HUES48 (cell line): ENCODE measurements at regions not wholly inside any gene's neighbourhood (a gene's known extent, or its start where the extent isn't known, plus 50 kb on each side); places are given as distances from the start of the nearest gene placed in this dataset.
"Not testable (repeated sequence)": the region's sequence is repeated elsewhere in the genome, so short reads cannot be mapped to it uniquely, and the experiment has no call there.

ENCODE experiments used
- H3K27ac ChIP-seq: one replicate; pipeline ENCODE4 v1.7.0; 2013; ENCODE audit warnings: low read depth, low read length, inconsistent platforms
- H3K27me3 ChIP-seq: 2 replicates; pipeline ENCODE4 v1.6.1; 2013; ENCODE audit warnings: mild to moderate bottlenecking, low read length; ENCODE audit not compliant: control insufficient read depth, insufficient read depth
- H3K36me3 ChIP-seq: 2 replicates; pipeline ENCODE4 v1.6.1; 2013; ENCODE audit warnings: low read length; ENCODE audit not compliant: control insufficient read depth, insufficient read depth
- H3K4me1 ChIP-seq: 2 replicates; pipeline ENCODE4 v1.6.1; 2013; ENCODE audit warnings: mild to moderate bottlenecking, low read length; ENCODE audit not compliant: control insufficient read depth, insufficient read depth
- H3K4me3 ChIP-seq: 2 replicates; pipeline ENCODE4 v1.5.1; 2013; ENCODE audit warnings: mild to moderate bottlenecking, low read depth, low read length
- H3K9ac ChIP-seq: 2 replicates; pipeline ENCODE4 v1.6.1; 2013; ENCODE audit warnings: mild to moderate bottlenecking, low read depth, low read length, moderate library complexity
- H3K9me3 ChIP-seq: 2 replicates; pipeline ENCODE4 v1.6.1; 2013; ENCODE audit warnings: low read length; ENCODE audit not compliant: control insufficient read depth, insufficient read depth

DNA sequence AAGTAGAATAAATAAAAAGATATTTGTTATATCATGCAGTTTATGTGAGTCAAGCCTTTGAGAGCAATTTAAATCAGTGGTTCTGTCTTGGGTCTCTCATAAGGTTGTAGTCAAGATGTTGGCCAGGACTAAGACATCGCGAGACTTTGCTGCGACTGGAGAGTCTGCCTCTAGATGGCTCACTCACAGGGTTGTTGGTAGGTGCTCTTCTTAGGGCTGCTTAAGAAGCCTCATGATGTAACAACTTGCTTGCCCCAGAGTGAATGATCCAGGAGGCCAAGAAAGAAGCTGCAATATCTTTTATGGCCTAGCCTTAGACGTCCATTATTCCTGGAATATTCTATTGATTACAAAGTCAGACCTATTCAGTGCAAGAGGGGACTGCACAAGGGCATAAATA, 73.1 kb upstream of the CACHD1 start:
- Histone ChIP-seq H3K9me3 (no peaks in the 10 kb centered on the region), H3K27ac (no peak overlapping the region), H3K4me1 (peaks cover 13% of the 10 kb centered on the region), H3K36me3 (no peaks in the 10 kb centered on the region), H3K4me3 (no peak overlapping the region), H3K9ac (no peak overlapping the region), H3K27me3 (no peaks in the 10 kb centered on the region; the same call in 1 of the 2 replicates)

DNA sequence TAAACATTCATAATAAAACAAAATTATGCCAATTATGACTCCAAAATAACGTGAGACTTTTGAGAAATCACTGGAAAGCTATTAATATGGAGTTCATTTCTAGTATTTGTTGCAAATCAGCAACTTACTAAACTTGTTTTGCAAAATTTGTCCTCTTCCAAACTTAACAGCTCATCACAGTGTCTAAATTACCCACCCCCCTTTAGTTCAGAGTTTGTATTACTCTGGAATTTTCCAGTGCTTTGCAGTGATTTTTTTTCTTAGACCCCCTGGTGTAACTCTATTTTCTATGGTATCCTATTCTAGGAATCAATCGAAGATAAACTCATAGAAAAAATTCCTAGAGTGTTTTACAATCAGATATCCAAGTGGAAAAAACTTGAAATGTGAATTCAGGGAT, 72.4 kb upstream of the CACHD1 start:
- H3K4me3 ChIP-seq = no peak overlapping the region
- no peak overlapping the region for H3K9ac ChIP-seq
- H3K27me3 ChIP-seq = no peaks in the 10 kb centered on the region; the same call in 1 of the 2 replicates
- H3K27ac ChIP-seq = no peak overlapping the region
- no peaks in the 10 kb centered on the region for H3K9me3 ChIP-seq
- peaks cover 8% of the 10 kb centered on the region for H3K4me1 ChIP-seq
- H3K36me3 ChIP-seq = no peaks in the 10 kb centered on the region

- H3K4me3 ChIP-seq = no peak overlapping the region
- H3K36me3 ChIP-seq = no peaks in the 10 kb centered on the region
- peaks cover 6% of the 10 kb centered on the region; the same call in 1 of the 2 replicates for H3K4me1 ChIP-seq
These were observed 71.0 kb upstream of the CACHD1 start for GRCh38 chr1:64398936-64399335.

DNA sequence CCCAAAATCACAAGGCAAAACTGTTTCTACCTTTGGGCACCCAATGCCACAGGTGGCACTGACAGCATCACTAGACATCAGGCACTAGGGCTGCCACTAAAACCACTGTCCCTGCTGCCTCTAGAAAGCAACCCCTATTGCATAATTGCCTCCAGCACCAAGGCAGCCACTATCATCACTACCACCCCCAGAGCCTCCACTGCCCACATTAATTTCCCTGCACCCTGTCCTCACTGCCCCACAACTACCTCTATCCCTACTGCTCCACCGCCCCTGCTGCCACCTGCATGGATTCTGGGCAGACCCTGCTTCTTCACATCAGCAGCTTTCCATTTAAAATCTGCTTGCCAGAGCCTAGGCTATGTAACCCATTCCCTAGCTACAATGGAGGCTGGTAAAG, 68.6 kb upstream of the CACHD1 start:
- no peaks in the 10 kb centered on the region for H3K9me3 ChIP-seq
- no peak overlapping the region for H3K9ac ChIP-seq
- H3K4me3 ChIP-seq = no peak overlapping the region
- no peaks in the 10 kb centered on the region; the same call in 1 of the 2 replicates for H3K27me3 ChIP-seq
- no peaks in the 10 kb centered on the region for H3K36me3 ChIP-seq
- peaks cover 6% of the 10 kb centered on the region; the same call in 1 of the 2 replicates for H3K4me1 ChIP-seq
- no peak overlapping the region for H3K27ac ChIP-seq

More at GRCh38 chr1:64398936-64399335, 71.0 kb upstream of the CACHD1 start:
- no peaks in the 10 kb centered on the region for H3K9me3 ChIP-seq
- H3K27me3 ChIP-seq = no peaks in the 10 kb centered on the region; the same call in 1 of the 2 replicates
- H3K9ac ChIP-seq = no peak overlapping the region
- no peak overlapping the region for H3K27ac ChIP-seq

DNA sequence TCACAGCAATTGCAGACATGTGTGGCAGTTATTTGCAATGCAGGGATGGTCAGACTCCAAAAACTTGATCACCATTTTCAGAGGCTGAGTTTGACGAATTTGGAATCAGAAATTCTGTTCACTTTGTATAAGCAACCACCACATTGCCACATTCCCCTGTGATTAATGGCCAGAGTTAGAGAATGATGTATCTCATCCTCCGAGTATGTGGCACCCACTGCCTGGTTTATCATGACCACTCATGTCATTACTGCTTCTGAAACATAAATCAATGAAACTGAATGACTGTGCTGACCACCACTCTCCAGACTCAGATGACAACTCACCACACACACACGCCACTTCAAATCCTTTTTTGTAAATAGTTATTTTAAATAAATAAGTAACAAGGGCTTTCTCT, 66.6 kb upstream of the CACHD1 start:
- H3K4me1 ChIP-seq = peaks cover 6% of the 10 kb centered on the region; the same call in 1 of the 2 replicates
- H3K36me3 ChIP-seq = no peaks in the 10 kb centered on the region
- no peak overlapping the region for H3K4me3 ChIP-seq
- no peak overlapping the region for H3K27ac ChIP-seq
- H3K9me3 ChIP-seq = no peaks in the 10 kb centered on the region
- no peaks in the 10 kb centered on the region; the same call in 1 of the 2 replicates for H3K27me3 ChIP-seq
- H3K9ac ChIP-seq = no peak overlapping the region

DNA sequence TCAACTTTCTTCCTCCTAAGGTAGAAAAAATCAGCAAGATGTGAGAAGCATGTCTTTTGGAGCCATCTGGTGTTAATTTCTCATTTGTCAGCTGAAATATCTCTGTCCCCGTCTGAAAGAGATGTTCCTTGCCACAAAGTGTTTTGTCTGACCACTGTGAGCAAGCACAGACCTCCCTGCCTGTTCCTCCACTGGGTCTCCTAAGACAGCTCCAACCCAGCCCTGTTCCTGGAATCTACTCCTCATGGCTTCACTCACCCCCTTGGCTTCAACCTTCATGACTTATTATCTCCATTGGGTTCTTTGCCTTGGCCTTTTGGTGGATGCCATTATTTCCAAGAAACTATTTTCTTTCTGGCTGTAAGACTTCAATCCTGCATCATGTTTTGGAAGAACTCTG, 65.7 kb upstream of the CACHD1 start:
- Histone ChIP-seq H3K4me3 (no peak overlapping the region), H3K9me3 (no peaks in the 10 kb centered on the region), H3K36me3 (no peaks in the 10 kb centered on the region), H3K27ac (no peak overlapping the region), H3K4me1 (peaks cover 6% of the 10 kb centered on the region; the same call in 1 of the 2 replicates), H3K9ac (no peak overlapping the region), H3K27me3 (no peaks in the 10 kb centered on the region; the same call in 1 of the 2 replicates)

DNA sequence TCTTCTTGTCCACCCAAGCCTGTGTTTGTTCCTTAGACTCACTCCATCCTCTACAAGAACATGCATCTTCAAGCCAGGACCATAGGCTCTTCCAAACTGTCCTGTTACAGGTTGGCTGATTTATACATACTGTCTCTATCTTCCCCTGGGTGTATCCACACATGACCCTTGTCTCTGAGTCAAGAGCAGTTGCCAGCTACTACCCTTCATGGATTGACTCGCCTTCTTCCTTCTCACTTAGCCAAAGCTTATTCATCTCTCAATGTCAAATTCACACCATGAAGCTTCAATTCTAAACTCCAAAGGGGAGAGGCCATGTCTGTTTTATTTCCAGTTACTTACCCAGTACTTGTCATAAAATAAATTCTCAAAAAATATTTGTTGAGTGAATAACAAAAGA, 64.1 kb upstream of the CACHD1 start:
- peaks cover 6% of the 10 kb centered on the region; the same call in 1 of the 2 replicates for H3K4me1 ChIP-seq
- no peak overlapping the region for H3K27ac ChIP-seq
- H3K27me3 ChIP-seq = no peaks in the 10 kb centered on the region
- no peaks in the 10 kb centered on the region for H3K9me3 ChIP-seq
- no peaks in the 10 kb centered on the region for H3K36me3 ChIP-seq
- no peak overlapping the region for H3K9ac ChIP-seq
- no peak overlapping the region for H3K4me3 ChIP-seq

- H3K36me3 ChIP-seq = no peaks in the 10 kb centered on the region
- H3K4me3 ChIP-seq = no peak overlapping the region
- H3K9ac ChIP-seq = no peak overlapping the region
- H3K9me3 ChIP-seq = 0 out of 2 replicates have a peak, but pooled peaks cover 3% of the 10 kb centered on the region
- H3K27me3 ChIP-seq = no peaks in the 10 kb centered on the region
- H3K27ac ChIP-seq = no peak overlapping the region
- no peaks in the 10 kb centered on the region for H3K4me1 ChIP-seq
These were observed 59.7 kb upstream of the CACHD1 start for GRCh38 chr1:64410217-64410616.

DNA sequence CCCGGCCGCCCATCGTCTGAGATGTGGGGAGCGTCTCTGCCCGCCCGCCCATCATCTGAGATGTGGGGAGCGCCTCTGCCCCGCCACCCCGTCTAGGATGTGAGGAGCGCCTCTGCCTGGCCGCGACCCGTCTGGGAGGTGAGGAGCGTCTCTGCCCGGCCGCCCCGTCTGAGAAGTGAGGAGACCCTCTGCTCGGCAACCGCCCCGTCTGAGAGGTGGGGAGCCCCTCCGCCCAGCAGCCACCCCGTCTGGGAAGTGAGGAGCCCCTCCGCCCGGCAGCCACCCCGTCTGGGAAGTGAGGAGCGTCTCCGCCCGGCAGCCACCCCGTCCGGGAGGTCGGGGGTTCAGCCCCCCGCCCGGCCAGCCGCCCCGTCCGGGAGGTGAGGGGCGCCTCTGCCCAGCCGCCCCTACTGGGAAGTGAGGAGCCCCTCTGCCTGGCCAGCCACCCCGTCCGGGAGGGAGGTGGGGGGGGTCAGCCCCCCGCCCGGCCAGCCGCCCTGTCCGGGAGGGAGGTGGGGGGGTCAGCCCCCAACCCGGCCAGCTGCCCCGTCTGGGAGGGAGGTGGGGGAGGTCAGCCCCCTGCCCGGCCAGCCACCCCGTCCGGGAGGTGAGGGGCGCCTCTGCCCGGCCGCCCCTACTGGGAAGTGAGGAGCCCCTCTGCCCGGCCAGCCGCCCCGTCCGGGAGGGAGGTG, 54.9 kb upstream of the CACHD1 start:
- H3K9me3 ChIP-seq, H3K36me3 ChIP-seq: not testable (repeated sequence)

DNA sequence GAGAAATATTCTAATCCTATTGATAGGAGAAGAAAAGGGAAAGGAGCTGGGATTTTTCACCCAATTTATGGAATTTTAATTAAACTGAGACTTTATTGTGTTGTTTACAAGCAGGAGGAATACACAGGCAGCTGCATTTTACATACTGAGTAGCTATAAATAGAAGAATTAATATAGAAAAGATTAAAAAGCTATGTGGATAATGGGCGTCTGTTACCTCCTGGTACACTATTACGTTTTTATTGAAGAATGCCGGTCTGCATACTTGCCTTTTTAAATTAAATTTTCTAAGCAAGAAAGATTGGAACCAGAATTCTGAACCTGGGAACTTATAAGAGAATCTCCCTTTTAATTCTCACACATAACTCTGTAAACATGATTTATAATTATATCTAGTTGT, 52.1 kb upstream of the CACHD1 start:
- Histone ChIP-seq H3K27ac (no peak overlapping the region), H3K9me3 (0 out of 2 replicates have a peak, but pooled peaks cover 3% of the 10 kb centered on the region), H3K4me3 (no peak overlapping the region), H3K36me3 (no peaks in the 10 kb centered on the region), H3K4me1 (no peaks in the 10 kb centered on the region), H3K27me3 (no peaks in the 10 kb centered on the region), H3K9ac (no peak overlapping the region)

More for the DNA sequence above, 54.9 kb upstream of the CACHD1 start:
- H3K9ac ChIP-seq, H3K4me3 ChIP-seq, H3K27ac ChIP-seq, H3K27me3 ChIP-seq, H3K4me1 ChIP-seq: not testable (repeated sequence)
